Cardiac muscle cell (in vitro differentiated cells and primary cell): ENCODE measurements at regions not wholly inside any gene's neighbourhood (a gene's known extent, or its start where the extent isn't known, plus 50 kb on each side); places are given as distances from the start of the nearest gene placed in this dataset.
A peak's percentile ranks its signal among the peaks of the same experiment; 100 is the strongest.

Experiments
- DNase-seq, 2 donors: peaks; one replicate each; pipeline versions ENCODE4 v3.0.0 to v3.0.0-alpha.2; 2010 to 2017; ENCODE audit warnings: low read depth in 1 of 2, low spot score in 1 of 2
- H3K27ac ChIP-seq: fragments of 200-600 bp; sonication (generic); 2 replicates; pipeline ENCODE4 v1.5.1; 2016
- H3K27me3 ChIP-seq: fragments of 200-600 bp; sonication (generic); 2 replicates; pipeline ENCODE4 v1.6.0; 2016; ENCODE audit warnings: control low read depth
- H3K36me3 ChIP-seq: fragments of 200-600 bp; sonication (generic); 2 replicates; pipeline ENCODE4 v1.5.1; 2016; ENCODE audit warnings: control low read depth
- H3K4me1 ChIP-seq: fragments of 200-600 bp; sonication (generic); 2 replicates; pipeline ENCODE4 v1.8.1; 2017; ENCODE audit warnings: low read depth, mild to moderate bottlenecking, mixed run types
- H3K4me3 ChIP-seq: fragments of 200-600 bp; sonication (generic); 2 replicates; pipeline ENCODE4 v1.5.1; 2016; ENCODE audit warnings: mild to moderate bottlenecking
- H3K9me3 ChIP-seq: fragments of 200-600 bp; sonication (generic); 2 replicates; pipeline ENCODE4 v1.5.1; 2017; ENCODE audit warnings: low read depth, mild to moderate bottlenecking, control low read depth
- CTCF ChIP-seq: IDR thresholded peaks from 2 replicates; pipeline ENCODE4 v1.5.1; 2012; ENCODE audit warnings: low read depth, mild to moderate bottlenecking, low read length

GRCh38 chr6:54689620-54690019 is 157.0 kb upstream of the FAM83B start:
- Histone ChIP-seq H3K4me3 (no peak overlapping the region), H3K27me3 (peaks cover 10% of the 10 kb centered on the region), H3K36me3 (no peaks in the 10 kb centered on the region), H3K9me3 (no peaks in the 10 kb centered on the region), H3K4me1 (no peaks in the 10 kb centered on the region), H3K27ac (no peak overlapping the region)
- DNase-seq: no peak
- TF ChIP-seq CTCF: no peak

GRCh38 chr6:54690596-54690995 is 156.0 kb upstream of the FAM83B start:
- no peak for DNase-seq
- no peaks in the 10 kb centered on the region for H3K4me1 ChIP-seq
- H3K9me3 ChIP-seq: no peaks in the 10 kb centered on the region
- no peak for TF ChIP-seq CTCF
- no peaks in the 10 kb centered on the region for H3K36me3 ChIP-seq
- H3K4me3 ChIP-seq: no peak overlapping the region
- peaks cover 10% of the 10 kb centered on the region for H3K27me3 ChIP-seq
- no peak overlapping the region for H3K27ac ChIP-seq

- Histone ChIP-seq H3K27ac (no peak overlapping the region), H3K9me3 (no peaks in the 10 kb centered on the region), H3K4me1 (no peaks in the 10 kb centered on the region), H3K36me3 (no peaks in the 10 kb centered on the region), H3K4me3 (no peak overlapping the region), H3K27me3 (no peaks in the 10 kb centered on the region)
- no peak for DNase-seq
- no peak for TF ChIP-seq CTCF
These were observed 151.5 kb upstream of the FAM83B start for GRCh38 chr6:54694928-54695532.

GRCh38 chr6:54695815-54696214 is 150.8 kb upstream of the FAM83B start:
- Histone ChIP-seq H3K9me3 (no peaks in the 10 kb centered on the region), H3K4me3 (no peak overlapping the region), H3K4me1 (no peaks in the 10 kb centered on the region), H3K27me3 (no peaks in the 10 kb centered on the region), H3K36me3 (no peaks in the 10 kb centered on the region), H3K27ac (no peak overlapping the region)
- no peak for DNase-seq
- no peak for TF ChIP-seq CTCF

- no peak overlapping the region for H3K27ac ChIP-seq
- DNase-seq: peak in 1 of 2 donors; percentile 23
These were observed 149.1 kb upstream of the FAM83B start for GRCh38 chr6:54697424-54697823.

More at GRCh38 chr6:54697424-54697823, 149.1 kb upstream of the FAM83B start:
- Histone ChIP-seq H3K9me3 (no peaks in the 10 kb centered on the region), H3K4me1 (no peaks in the 10 kb centered on the region), H3K27me3 (no peaks in the 10 kb centered on the region), H3K36me3 (no peaks in the 10 kb centered on the region), H3K4me3 (no peak overlapping the region)
- peak; percentile 16 for TF ChIP-seq CTCF
